ENCODE measurements at regions not wholly inside any gene's neighbourhood (a gene's known extent, or its start where the extent isn't known, plus 50 kb on each side); places are given as distances from the start of the nearest gene placed in this dataset.
"Not testable (repeated sequence)": the region's sequence is repeated elsewhere in the genome, so short reads cannot be mapped to it uniquely, and the experiment has no call there.

DNA sequence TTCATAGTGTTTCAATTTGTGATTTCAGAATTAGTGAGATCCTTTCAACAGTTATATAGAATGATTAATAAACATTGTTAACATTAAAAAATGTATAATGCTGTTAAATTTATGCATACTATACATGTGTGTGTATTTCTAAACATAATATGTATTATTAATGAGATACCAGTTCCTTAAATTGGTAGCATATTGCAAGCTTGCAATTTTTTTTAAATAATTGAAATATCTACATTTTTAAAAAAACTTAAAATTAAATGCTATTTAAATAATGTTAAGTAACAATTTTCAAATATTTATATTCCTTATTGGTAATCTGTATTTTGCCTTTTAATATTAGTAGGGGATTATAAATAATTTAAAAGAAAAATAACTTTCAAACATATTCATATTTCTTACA is 1479.5 kb upstream of the PCDH7 start:
- no peak for DNase-seq

DNA sequence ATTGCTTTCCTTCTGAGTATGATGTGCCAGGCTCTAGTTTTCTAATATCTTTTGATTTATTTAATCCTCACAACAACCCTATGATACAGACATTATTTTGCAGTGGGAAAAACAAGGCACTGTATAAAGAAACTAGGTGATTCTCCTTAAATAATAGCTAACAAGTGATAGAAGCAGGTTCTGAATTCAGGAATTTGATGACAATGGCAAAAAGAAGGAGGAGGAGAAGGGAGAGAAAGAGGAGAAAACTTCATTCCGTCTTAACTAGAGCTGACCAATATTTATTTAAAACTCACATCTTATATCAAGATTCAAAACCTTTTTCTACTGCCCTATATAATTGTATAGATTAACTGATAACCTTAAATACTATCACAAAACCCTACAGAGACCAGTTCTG is 1477.1 kb upstream of the PCDH7 start:
- no peak for DNase-seq

GRCh38 chr4:29243851-29244250 is 1476.3 kb upstream of the PCDH7 start:
- DNase-seq = no peak

GRCh38 chr4:29259556-29259955 is 1460.6 kb upstream of the PCDH7 start:
- no peak for DNase-seq

GRCh38 chr4:29262986-29263385 is 1457.2 kb upstream of the PCDH7 start:
- DNase-seq = no peak

DNA sequence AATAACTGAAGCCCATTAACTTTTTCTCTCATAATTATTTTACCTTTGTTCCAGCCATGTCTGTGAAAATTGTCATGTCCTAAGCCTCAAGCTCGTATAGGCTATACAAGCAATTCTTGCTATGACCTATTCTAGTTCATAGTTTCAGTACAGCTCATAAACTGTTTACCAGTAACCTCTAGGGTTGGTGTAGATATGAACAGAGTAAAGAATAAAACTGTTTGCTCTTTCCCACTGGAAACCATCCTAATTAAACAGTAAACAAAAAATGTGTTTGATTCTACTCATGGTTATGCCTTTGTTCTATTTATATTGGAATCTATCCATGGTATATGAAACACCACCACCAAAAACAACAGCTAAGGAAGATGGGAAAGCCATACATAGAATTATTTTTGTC is 1444.0 kb upstream of the PCDH7 start:
- DNase-seq = no peak

- no peak for DNase-seq
These were observed 1442.8 kb upstream of the PCDH7 start for GRCh38 chr4:29277381-29277780.

GRCh38 chr4:29278585-29278984 is 1441.6 kb upstream of the PCDH7 start:
- no peak for DNase-seq

DNA sequence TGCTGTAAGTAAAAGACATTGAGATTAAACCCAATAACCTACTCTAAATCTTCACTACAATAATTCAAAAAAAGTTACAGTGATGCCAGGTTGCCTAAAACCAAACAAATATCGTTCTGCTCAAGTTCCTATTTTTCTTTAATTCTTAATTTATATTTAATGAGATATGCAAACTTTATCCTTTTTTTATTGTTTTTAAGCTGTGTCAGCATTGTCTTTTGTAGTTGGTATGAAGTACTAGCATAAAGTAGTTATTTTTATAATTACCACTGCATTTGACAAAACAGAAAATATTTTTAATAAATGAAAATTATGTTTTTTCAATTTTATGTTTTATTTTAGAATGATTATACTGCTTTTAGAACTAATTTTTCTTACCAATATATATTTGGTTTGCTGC is 1431.1 kb upstream of the PCDH7 start:
- DNase-seq = no peak

DNA sequence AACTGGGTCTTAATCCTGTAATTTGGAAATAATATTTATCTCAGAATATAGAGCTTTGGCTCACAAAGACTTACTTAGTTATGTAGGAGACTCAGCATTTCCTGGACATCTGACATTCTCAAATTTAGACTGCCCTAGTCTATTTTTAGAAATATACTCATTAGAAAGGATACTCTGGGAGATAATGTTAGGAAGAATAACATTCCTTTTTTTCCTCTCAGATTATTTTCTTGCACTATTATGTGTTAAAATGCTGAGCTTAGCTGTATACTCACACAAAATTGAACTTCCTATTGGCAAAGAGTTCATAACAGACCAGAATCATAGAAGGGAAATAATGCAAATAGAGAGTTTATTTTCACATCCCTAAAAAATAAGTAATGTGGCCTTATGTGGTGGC is 1424.9 kb upstream of the PCDH7 start:
- DNase-seq = no peak

DNA sequence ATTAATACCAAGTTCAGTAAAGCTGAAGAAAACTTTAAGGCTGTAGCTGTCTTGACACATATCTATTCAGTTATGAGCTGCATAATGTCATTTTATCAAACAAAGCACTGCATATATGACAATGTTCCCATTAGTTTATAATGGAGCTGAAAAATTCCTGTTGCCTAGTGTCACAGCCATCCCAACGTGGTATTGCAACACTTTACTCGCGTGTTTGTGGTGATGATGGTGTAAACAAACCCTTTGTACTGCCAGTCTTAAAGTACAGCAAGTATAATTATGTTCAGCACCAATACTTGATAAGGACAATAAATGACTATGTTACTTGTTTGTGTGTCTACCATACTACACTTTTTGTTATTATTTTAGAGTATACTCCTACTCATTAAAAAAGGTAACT is 1415.6 kb upstream of the PCDH7 start:
- no peak for DNase-seq

- DNase-seq = no peak
These were observed 1412.9 kb upstream of the PCDH7 start for GRCh38 chr4:29307256-29307655.

- no peak for DNase-seq
These were observed 1412.4 kb upstream of the PCDH7 start for GRCh38 chr4:29307755-29308154.

DNA sequence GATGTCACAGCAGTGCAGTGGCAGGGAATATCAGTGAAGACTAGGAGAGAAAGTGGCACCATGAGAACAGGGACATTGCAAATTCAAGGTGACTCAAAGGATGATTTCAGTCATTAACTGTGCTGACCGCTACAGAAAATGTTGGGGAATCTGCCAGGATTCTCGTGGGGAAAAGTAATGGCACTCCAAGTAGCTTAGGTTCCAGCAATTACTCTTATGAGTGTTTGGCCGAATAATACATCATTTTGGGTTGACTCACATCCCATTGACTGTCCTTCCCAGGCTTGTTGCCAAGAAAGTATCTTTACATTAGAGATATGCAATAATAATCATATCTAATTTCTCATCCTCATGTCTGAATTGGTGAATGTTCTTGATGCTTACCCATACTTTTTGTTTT is 1411.1 kb upstream of the PCDH7 start:
- no peak for DNase-seq

- DNase-seq = no peak
These were observed 1409.9 kb upstream of the PCDH7 start for GRCh38 chr4:29310252-29310651.

GRCh38 chr4:29311247-29311646 is 1408.9 kb upstream of the PCDH7 start:
- DNase-seq = no peak

- no peak for DNase-seq
These were observed 1400.4 kb upstream of the PCDH7 start for GRCh38 chr4:29319663-29320340.

DNA sequence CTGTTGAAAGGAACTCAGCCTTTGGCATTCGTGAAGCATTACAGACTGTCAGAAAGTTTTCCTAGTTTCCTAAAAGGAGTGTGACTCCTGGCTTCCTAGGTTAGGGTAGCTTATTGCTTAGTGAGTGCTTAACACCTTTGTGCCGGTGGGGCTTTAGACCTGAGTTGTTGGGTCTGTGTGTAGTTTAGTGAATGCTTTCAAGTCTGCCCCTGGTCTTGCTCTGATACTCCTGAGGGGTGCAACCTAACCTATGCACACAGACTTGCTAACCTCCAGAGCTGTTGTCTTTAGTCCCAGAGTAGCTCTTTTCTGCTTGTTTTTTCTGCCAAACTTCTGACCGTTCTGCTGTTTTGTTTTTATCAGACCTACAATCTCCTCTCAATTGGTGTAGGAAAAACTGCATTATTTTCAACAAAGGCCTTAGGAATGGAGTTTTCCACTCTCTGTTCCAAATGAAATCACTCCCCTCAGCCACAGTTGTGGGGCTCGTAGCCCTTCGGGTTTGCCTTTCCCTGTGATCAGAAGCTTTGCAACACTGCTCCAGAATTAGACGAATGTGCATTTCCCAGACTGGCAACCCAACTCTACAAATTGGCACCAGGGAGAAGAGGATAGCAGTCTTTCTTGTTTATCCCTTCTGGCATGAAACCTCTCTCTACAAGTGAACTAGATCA is 1399.1 kb upstream of the PCDH7 start:
- no peak for DNase-seq

- no peak for DNase-seq
These were observed 1394.2 kb upstream of the PCDH7 start for GRCh38 chr4:29326004-29326403.

GRCh38 chr4:29326816-29327215 is 1393.4 kb upstream of the PCDH7 start:
- DNase-seq = no peak

GRCh38 chr4:29336861-29337260 is 1383.3 kb upstream of the PCDH7 start:
- DNase-seq = no peak

- DNase-seq = no peak
These were observed 1347.2 kb upstream of the PCDH7 start for GRCh38 chr4:29372971-29373370.

GRCh38 chr4:29375716-29376115 is 1344.5 kb upstream of the PCDH7 start:
- no peak for DNase-seq

DNA sequence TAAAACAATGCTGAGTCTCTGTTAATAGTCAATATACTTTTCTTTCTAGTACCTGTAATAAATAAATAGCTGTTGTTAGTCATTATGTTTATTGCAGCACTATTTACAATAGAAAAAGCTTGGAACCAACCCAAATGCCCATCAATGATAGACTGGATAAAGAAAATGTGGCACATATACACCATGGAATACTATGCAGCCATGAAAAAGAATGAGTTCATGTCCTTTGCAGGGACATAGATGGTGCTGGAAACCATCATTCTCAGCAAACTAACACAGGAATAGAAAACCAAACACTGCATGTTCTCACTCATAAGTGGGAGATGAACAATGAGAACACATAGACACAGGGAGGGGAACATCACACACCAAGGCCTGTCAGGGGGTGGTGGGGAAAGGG is 1341.9 kb upstream of the PCDH7 start:
- DNase-seq = not testable (repeated sequence)

DNA sequence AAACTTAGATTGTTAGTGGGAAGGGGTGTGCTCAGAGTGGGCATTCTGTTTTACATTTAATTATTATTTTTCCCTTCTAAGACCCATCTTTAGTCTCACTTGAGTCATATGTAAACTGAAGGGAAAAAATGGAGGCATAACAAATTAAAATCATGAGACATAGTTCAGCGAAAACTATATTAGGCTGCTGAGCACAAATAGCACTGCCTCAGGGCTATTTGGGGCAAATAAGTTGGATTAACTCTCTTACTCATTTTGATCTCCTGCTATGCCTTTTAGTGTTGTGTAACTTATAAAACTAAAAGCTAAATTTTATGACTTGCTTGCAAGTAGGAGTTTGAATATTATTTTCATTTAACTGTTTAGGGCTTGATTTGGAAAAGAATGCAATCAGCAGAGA is 1329.2 kb upstream of the PCDH7 start:
- DNase-seq = no peak

Data from bone marrow (tissue), 2 donors.